HG03039 (cell line): ENCODE measurements at regions not wholly inside any gene's neighbourhood (a gene's known extent, or its start where the extent isn't known, plus 50 kb on each side); places are given as distances from the start of the nearest gene placed in this dataset.

Experiments used
- ATAC-seq: cut with Tn5 transposase; IDR thresholded peaks from one replicate; pipeline ENCODE4 v1.9.1; 2021; ENCODE audit warnings: mild to moderate bottlenecking, moderate library complexity; ENCODE audit not compliant: unreplicated experiment

- ATAC-seq = no peak
Measured at GRCh38 chr7:84446991-84447480, 252.4 kb upstream of the SEMA3A start.

DNA sequence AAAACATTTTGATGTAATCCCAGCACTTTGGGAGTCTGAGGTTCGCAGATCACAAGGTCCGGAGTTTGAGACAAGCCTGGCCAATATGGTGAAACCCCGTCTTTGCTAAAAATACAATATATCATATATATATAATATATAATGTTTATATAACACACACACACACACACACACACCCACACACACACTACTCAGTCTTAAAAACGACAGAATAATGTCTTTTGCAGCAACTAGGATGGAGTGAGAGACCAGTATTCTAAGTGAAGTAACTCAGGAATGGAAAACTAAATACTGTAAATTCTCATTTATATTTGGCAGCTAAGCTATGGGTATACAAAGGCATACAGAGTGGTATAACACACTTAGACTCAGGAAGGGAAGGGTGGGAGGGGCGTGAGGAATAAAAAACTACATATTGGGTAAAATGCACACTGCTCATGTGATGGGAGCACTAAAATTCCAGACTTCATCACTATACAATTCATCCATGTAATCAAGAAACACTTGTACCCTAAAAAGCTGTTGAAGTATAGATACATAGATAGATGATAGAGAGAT lies 231.2 kb upstream of the SEMA3A start:
- no peak for ATAC-seq

DNA sequence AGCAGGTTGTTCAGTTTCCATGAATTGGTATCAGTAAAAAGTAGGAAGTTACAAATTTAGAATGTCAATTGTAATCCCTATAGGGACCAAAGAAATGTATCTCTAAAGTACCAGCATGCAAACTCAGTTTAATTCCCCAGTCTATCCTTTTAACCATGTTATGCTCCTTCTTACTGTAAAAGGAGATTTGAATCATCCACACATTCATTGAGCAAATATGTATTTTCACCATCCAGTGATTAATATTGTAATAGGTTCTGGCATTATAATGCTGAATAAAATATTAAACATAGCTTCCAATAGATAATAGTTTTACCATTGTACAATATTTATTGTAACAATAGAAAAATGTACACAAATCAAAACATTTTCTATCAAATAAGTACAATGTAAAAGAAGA lies 228.2 kb upstream of the SEMA3A start:
- ATAC-seq = no peak

DNA sequence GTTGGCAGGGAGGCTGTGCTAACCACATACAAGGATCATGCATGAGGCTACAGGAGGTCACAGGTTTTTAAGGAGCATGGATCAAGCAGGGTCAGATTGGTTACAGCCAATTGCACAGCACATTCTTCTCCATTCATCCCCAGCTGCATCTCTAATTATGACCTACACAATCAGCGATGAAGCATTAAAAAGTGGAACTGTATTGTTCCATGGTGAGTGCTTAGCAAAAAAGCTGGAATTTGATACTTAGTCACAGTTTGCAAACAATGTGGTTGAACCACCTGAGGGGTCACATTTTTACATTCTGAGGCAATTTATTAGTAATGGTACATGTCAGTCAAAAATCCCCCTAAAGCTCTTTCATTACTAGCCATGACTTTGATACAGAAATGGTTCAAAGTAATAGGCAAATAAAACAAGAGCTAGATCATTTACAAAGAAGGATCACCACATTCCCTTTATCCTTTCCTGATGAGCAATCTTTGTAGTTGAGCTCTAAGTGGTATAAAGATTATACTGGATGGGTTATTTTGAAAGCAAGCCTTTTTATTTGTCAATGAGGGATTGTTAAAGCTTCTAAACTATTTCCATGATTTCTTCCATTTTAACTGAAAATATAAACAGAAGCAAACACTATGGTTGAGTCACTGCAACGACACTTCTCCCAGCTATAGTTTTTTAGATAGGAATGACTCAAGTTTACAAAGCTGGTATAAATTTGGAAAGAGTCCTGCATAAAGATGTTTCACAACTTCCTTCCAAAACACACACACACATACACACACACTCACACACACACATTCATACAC lies 217.8 kb upstream of the SEMA3A start:
- ATAC-seq = no peak

DNA sequence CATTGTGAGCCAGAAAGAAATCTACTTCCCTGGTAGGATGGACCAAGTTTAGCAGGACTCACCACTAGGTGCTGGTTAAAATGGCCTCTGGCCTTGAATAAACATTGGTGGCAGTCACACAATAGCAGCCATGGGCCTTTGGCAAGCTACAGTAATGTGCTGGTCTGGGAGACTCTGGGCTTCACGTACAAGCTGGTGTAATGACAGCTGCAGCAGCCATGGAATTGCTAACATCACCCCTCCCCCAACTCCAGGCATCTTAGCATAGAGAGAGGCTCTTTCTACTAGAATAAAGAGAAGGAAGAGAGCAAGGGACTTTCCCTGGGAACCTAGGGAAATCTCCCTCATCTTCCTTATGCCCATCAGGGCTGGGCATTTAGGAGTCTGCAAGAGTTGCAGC lies 205.1 kb upstream of the SEMA3A start:
- ATAC-seq = no peak

DNA sequence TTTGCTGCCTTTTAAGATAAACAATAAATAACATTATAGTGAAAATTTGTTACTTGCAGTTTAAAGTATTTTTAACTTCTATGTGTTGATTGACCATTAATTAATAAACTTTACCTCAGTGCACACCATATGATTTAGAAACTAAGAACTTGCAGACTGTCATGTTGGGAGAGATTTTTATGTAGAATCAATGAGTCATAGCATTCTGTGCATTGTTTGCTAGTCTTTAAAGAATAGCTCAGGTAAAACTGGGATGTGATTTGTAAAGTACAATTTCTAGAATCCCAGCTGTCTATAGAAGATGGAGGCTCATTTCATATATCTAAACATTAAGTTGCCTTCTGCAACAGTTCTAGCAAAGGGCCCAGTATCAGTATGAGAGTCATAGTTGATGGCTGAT lies 199.6 kb upstream of the SEMA3A start:
- no peak for ATAC-seq

GRCh38 chr7:84393786-84394185 lies 199.2 kb upstream of the SEMA3A start:
- no peak for ATAC-seq

DNA sequence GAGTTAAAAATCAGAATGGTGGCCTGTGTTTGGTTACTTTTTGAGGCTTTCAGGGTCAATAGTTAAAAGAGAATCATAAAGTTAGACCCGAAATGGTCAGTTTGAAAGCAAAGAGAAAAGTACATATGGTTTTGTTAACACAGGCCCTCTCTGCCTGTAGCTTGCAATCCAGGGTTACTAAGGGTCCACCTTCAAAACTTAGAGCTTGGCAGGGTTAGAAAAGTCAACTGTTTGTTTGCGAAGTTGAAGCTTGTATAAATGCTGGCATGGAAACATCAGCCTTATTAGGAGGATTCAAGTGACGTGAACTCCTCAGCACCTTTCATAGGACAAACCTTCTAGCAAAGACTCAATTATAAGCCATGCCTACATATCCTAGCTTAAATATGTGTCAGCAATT lies 196.3 kb upstream of the SEMA3A start:
- ATAC-seq = no peak

- ATAC-seq = peak; percentile 99
Measured at GRCh38 chr7:84389242-84389641, 194.7 kb upstream of the SEMA3A start.

- ATAC-seq = no peak
Measured at GRCh38 chr7:84387595-84387994, 193.0 kb upstream of the SEMA3A start.

- no peak for ATAC-seq
Measured at GRCh38 chr7:84384417-84384816, 189.8 kb upstream of the SEMA3A start.

DNA sequence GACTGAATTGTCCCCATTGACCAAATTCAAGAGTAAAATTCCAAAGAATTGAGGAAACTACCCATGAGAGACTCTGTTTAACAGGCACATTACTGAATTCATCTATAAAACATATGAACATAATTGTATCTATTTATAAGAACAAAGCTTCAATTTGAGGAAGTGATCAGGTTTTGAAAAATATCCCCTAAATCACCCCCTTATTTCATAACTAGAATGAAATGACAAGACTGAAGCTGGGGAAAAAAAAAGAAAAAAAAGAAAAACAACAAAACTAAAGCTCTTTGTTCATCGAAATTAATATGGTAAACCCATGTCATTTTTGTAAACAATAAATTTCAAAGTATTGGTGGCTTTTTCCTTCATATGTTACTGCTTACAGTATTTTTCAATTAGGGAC lies 184.9 kb upstream of the SEMA3A start:
- no peak for ATAC-seq

GRCh38 chr7:84372712-84373111 lies 178.1 kb upstream of the SEMA3A start:
- ATAC-seq = no peak

DNA sequence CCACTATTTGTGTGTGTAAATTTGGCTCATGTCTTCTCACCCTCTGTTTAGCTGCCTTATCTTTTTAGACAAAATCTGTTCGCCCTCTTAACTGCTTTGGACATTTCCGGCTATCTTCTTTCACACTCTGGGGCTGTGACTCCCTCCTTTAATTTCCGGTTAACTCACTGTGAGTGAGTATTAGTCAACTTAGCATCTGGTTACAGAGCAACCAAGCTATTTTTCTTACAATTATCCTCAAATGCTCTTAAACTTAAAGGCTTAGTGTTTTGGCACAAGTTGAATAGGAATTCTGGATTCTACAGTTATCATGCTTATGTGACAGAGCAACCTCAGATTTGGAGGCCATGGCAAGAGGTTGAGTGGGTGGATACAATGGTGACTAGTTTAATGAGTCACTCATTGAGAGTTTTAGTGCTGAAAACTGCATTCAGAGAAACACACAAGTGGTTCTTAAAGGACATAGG lies 177.6 kb upstream of the SEMA3A start:
- ATAC-seq = no peak

DNA sequence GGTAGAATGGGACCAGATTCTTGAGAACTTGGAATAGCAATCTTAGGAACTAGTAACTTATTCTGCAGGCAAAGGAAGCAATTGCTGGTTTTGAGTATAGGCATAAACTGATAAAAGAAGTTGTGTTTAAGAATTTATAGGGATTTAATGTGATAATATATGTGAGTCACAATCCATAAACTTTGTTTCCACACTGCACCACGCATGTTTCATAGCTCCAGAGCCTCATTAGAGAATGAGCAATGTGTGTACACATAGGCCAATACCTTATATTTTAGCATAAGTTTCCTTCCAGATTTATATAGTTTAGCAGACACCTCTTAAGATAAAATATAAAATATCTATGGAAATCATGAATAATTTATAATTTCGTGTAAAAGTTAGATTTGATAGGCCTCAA lies 175.5 kb upstream of the SEMA3A start:
- ATAC-seq = no peak

DNA sequence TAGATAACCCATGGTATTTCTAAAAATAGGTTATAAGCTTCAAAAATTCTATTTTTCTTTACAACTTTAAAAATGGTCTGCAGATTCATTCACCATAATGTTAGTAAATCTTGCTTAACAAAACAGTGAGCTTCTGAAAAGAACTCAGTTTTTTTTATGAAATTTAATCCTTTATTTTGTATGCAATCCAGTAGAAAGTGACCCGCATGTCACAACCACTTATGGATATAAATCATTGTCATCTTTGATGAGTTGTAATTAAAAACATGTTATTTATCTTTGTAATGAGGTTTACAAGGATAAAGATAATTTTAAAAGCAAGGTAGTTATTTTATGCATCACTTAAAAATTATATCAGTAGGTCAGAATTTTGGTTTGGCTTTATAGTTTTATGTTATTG lies 173.5 kb upstream of the SEMA3A start:
- no peak for ATAC-seq

DNA sequence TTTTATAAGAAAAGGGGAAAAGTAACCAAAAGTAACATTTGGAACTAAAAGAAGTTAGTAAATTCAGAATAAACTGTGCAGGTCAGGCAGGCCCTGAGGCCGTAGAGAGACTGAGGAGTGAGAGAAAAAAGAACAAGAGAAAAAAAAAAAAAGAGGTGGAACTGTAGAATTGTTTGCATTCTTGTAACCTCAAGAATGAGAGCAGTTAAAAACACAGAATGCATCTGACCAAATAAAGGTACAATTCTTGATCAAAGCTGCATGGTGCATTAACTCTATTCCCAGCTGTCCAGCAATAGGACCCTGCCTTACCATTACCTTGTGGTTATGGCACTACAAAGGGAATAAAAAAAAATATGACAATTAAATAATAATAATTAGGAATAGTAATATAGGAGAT lies 170.1 kb upstream of the SEMA3A start:
- no peak for ATAC-seq

DNA sequence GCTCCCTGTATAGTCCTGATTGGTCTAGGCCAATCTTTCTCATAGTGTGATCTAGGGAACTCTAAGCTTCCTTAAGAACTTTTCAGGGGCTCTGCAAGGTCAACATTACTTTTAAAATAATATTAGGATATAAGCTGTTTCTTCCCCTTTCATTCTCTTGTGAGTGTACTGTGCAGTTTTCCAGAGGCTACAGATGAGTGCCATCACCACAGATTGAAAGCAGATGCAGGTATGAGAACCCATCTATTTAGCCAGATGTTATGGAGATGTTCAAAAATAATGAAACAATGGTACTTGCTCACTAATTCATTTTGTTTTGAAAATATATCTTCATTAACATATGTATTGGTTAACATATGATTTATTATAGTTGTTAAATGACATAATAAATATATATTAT lies 169.2 kb upstream of the SEMA3A start:
- no peak for ATAC-seq

DNA sequence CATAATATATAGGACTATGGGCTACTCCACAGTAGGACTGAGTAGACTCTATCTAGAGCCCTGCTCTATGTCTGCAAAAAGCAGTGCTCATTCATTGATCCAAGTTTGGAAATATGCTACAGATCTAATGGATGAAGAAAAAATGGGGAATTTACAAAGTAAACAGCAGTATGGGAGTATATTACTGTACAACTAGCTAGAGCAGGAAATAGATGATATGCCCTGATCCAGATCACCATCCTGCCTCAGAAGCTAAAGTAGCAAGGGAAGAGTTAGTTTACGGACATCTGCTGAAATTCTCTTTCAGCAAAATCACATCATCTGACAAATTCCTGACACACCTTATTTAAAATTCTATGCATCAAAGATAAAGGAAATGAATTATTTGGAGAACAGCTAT lies 168.2 kb upstream of the SEMA3A start:
- ATAC-seq = no peak

- no peak for ATAC-seq
Measured at GRCh38 chr7:84362360-84362759, 167.8 kb upstream of the SEMA3A start.

DNA sequence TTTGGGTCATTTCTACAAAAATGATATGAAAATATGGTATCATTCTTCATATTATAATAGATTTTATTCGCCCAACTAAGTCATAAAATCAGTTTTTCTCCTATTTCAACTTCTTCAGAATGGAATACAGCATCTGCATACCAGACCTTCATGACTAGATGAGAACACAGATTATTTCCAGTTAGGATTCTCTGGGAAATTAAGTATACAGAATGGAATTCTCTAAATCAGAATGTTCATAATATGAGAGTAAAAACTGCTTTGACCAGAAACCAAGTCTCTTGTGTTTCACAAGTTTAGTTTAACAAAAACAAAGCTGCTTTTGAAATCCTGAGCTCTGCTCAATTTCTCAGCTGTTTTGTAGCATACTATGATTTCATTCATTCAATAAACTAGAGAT lies 160.3 kb upstream of the SEMA3A start:
- ATAC-seq = no peak

- ATAC-seq = no peak
Measured at GRCh38 chr7:84354030-84354429, 159.4 kb upstream of the SEMA3A start.

DNA sequence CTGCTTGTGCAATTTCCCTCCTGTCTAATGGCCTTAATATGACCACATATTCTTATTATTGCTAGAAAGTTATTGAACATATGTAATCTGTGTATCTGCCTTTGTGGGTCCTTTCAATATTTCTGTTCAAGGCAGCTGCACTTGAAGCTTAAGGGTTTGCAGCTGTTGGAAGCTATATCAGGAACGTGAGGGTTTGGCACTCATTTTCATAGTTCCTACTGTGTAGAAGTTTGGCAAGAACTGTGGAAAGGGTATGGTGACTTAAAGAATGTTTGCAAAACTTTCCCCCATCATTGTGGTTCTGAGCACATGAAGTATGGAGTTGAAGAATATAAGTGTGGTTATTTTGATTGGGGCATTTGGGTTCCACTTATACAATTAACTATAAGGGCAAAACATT lies 144.7 kb upstream of the SEMA3A start:
- no peak for ATAC-seq
